SH-SY5Y (cell line): ENCODE measurements at regions not wholly inside any gene's neighbourhood (a gene's known extent, or its start where the extent isn't known, plus 50 kb on each side); places are given as distances from the start of the nearest gene placed in this dataset.

ENCODE experiments used
- GATA2 ChIP-seq: IDR thresholded peaks from 2 replicates; pipeline ENCODE4 v1.6.1; 2011; ENCODE audit warnings: mild to moderate bottlenecking, low read depth, low read length
- GATA3 ChIP-seq: IDR thresholded peaks from 2 replicates; pipeline ENCODE4 v1.6.1; 2011; ENCODE audit warnings: low read depth, mild to moderate bottlenecking, low read length, moderate library complexity

DNA sequence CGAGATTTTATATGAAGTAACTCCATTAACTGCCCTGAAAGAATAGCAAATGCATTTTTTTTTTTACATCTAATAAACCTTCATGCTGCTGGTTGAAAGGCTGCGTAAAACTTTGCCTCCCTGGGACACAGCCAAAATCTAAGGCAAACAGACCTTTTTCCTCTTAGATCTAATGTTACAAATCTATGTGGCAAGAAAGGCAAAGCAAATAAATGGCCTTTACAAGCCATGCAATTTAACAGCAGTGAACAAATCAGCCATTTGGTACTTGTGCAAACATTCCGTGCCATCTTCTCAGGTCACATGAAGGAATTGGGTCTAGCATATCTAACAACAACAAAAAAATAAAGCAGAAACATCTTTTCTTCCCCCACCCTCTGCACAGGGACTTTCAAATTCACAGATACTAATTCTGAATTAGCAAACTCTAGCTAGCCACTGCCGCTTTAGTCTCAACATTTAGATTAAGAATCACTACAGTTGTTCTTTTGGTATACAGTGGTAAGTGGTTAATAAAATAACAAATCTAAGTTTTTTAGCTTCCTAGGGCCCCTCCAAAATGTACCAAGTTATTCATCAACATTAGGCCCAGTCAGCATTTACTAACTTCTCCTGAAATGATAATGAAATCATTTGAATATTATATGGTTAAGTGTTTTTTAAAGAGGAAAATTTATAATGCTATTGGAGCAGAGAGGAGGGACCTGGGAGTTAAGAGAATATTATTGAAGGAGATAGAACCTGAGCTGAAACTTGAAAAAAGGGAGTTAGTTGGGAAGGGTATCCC, 593.8 kb downstream of the SMARCA1 start:
- TF ChIP-seq GATA2 (no peak), GATA3 (no peak)
